Endothelial cell of umbilical vein (primary cell): ENCODE measurements at regions not wholly inside any gene's neighbourhood (a gene's known extent, or its start where the extent isn't known, plus 50 kb on each side); places are given as distances from the start of the nearest gene placed in this dataset.

Experiments used
- BruUV-seq: library from RNA; stranded (reverse); fragments of 400-500 nt; replicated peaks from 2 replicates; lab custom pipeline; 2021; lab: Mats Ljungman, UMichigan
- CTCF ChIA-PET: fragments of 300-600, 350-600 bp; sonication (Branson Sonifier 250); formaldehyde crosslinking; loops from one replicate; lab custom pipeline; 2021; ENCODE audit warnings: antibody characterized with exemption, inconsistent platforms; lab: Charles Lee
- POLR2A ChIA-PET: fragments of 300-600, 350-600 bp; sonication (Branson Sonifier 250); formaldehyde crosslinking; loops from one replicate; lab custom pipeline; 2021; ENCODE audit warnings: antibody characterized with exemption, inconsistent platforms; lab: Charles Lee
- DNase-seq: peaks from one replicate; pipeline ENCODE4 v3.0.0-alpha.2; 2011; ENCODE audit warnings: low read depth, low spot score
- FAIRE-seq: peaks from 2 replicates; lab custom pipeline; 2011; peaks lifted over from hg19 to GRCh38; lab: Jason Lieb, UNC
- H2AFZ ChIP-seq: 2 replicates; pipeline ENCODE4 v1.6.0; 2012; ENCODE audit warnings: low read depth, low read length, control low read depth, inconsistent platforms
- H3K27ac ChIP-seq: 2 replicates; pipeline ENCODE4 v1.5.1; 2011; ENCODE audit warnings: low read depth, mild to moderate bottlenecking, control low read depth, low read length, moderate library complexity; ENCODE audit not compliant: insufficient read depth
- H3K27me3 ChIP-seq, 2 experiments: 2 replicates each; pipeline versions ENCODE4 v1.6.0 to v1.6.1; 2011; ENCODE audit warnings: low read length in 2 of 2, mixed read lengths in 1 of 2; ENCODE audit not compliant: control insufficient read depth in 2 of 2, insufficient read depth in 2 of 2
- H3K36me3 ChIP-seq, 2 experiments: 2 replicates in 1 of 2; 3 replicates in 1 of 2; pipeline ENCODE4 v1.5.1; 2011; ENCODE audit warnings: low read length in 2 of 2, mild to moderate bottlenecking in 1 of 2, moderate library complexity in 1 of 2; ENCODE audit not compliant: control insufficient read depth in 2 of 2, insufficient read depth in 2 of 2; ENCODE audit errors: extremely low read depth in 1 of 2
- H3K4me1 ChIP-seq: 3 replicates; pipeline ENCODE4 v1.5.1; 2011; ENCODE audit warnings: mild to moderate bottlenecking, low read length; ENCODE audit not compliant: control insufficient read depth, insufficient read depth; ENCODE audit errors: extremely low read depth
- H3K4me2 ChIP-seq: 2 replicates; pipeline ENCODE4 v1.6.1; 2011; ENCODE audit warnings: low read length, control low read depth, mixed read lengths; ENCODE audit not compliant: insufficient read depth
- H3K4me3 ChIP-seq, 3 experiments: fragments of 200-600 bp in 1 of 3; sonication (generic), shearing (Covaris generic) in 1 of 3; replicated peaks in 1 of 3; 2 replicates each; pipeline ENCODE4 v1.5.1; 2011 to 2016; ENCODE audit warnings: control low read depth in 3 of 3, low read length in 3 of 3, mild to moderate bottlenecking in 2 of 3, inconsistent platforms in 1 of 3, low read depth in 1 of 3, moderate library complexity in 1 of 3; ENCODE audit not compliant: insufficient read depth in 1 of 3
- H3K79me2 ChIP-seq: 2 replicates; pipeline ENCODE4 v1.6.0; 2012; ENCODE audit warnings: low read length, inconsistent platforms; ENCODE audit not compliant: control insufficient read depth, insufficient read depth
- H3K9ac ChIP-seq: replicated peaks from 2 replicates; pipeline ENCODE3; 2011; ENCODE audit warnings: low read length, control low read depth; ENCODE audit not compliant: insufficient read depth; ENCODE audit errors: extremely low read depth
- H3K9me1 ChIP-seq: replicated peaks from 3 replicates; pipeline ENCODE4 v1.6.0; 2011; ENCODE audit warnings: mild to moderate bottlenecking, low read length; ENCODE audit not compliant: control insufficient read depth, insufficient read depth; ENCODE audit errors: extremely low read depth
- H3K9me3 ChIP-seq: replicated peaks from 2 replicates; pipeline ENCODE4 v1.5.1; 2012; ENCODE audit warnings: low read length, inconsistent platforms; ENCODE audit not compliant: control insufficient read depth, insufficient read depth
- H4K20me1 ChIP-seq: replicated peaks from 2 replicates; pipeline ENCODE3; 2011; ENCODE audit warnings: mild to moderate bottlenecking, low read length; ENCODE audit not compliant: control insufficient read depth, insufficient read depth; ENCODE audit errors: extremely low read depth
- EZH2 ChIP-seq: IDR thresholded peaks from 2 replicates; pipeline ENCODE4 v1.6.1; 2012; ENCODE audit warnings: borderline replicate concordance, low read depth, mild to moderate bottlenecking, moderate library complexity, low read length, inconsistent platforms; ENCODE audit not compliant: severe bottlenecking
- FOS ChIP-seq: IDR thresholded peaks from 2 replicates; pipeline ENCODE4 v1.6.1; 2011; ENCODE audit warnings: mild to moderate bottlenecking, low read length, moderate library complexity, borderline replicate concordance; ENCODE audit not compliant: insufficient read depth
- GATA2 ChIP-seq: IDR thresholded peaks from 2 replicates; pipeline ENCODE4 v1.7.0; 2011; ENCODE audit warnings: low read depth, mild to moderate bottlenecking, moderate library complexity, mixed read lengths, low read length; ENCODE audit not compliant: insufficient read length, insufficient read depth
- JUN ChIP-seq: IDR thresholded peaks from 2 replicates; pipeline ENCODE4 v1.6.1; 2011; ENCODE audit warnings: borderline replicate concordance, low read depth; ENCODE audit not compliant: insufficient read length, insufficient read depth
- MYC ChIP-seq: IDR thresholded peaks from one replicate; pipeline ENCODE4 v1.6.1; 2011; ENCODE audit warnings: mild to moderate bottlenecking, low read depth, low read length
- POLR2A ChIP-seq: IDR thresholded peaks from 2 replicates; pipeline ENCODE4 v1.6.1; 2012; ENCODE audit warnings: low read depth, mild to moderate bottlenecking, control low read depth, low read length
- POLR2AphosphoS5 ChIP-seq: IDR thresholded peaks from 2 replicates; pipeline ENCODE4 v1.6.1; 2012; ENCODE audit warnings: low read depth, mild to moderate bottlenecking, control low read depth, low read length, moderate library complexity; ENCODE audit not compliant: insufficient read depth
- dilution Hi-C: fragments of 300-500 bp; cut with MboI; formaldehyde crosslinking; loops from one replicate; pipeline ENCODE4 v1.15.0; 2019; ENCODE audit warnings: low sequenced_read_pairs; ENCODE audit not compliant: extremely low pct_ligation_motif_present
- intact Hi-C: fragments of 100-400 bp; cut with micrococcal nuclease; formaldehyde crosslinking; loops from one replicate; pipeline ENCODE4 v1.10.0; 2022
- TF ChIP-seq, protein P1 (sequence below): IDR thresholded peaks from 2 replicates; pipeline ENCODE4 v1.6.1; 2011; ENCODE audit not compliant: insufficient read depth, insufficient read length
- TF ChIP-seq, protein P2 (sequence below), 2 donors: IDR thresholded peaks; 1 replicate in 1 of 2; 2 replicates in 1 of 2; pipeline ENCODE4 v1.5.1; 2011; ENCODE audit warnings: low read length in 2 of 2, mild to moderate bottlenecking in 2 of 2, moderate library complexity in 2 of 2, control low read depth in 1 of 2, inconsistent platforms in 1 of 2, low read depth in 1 of 2; ENCODE audit not compliant: insufficient read depth in 1 of 2; ENCODE audit errors: extremely low read depth in 1 of 2

DNA sequence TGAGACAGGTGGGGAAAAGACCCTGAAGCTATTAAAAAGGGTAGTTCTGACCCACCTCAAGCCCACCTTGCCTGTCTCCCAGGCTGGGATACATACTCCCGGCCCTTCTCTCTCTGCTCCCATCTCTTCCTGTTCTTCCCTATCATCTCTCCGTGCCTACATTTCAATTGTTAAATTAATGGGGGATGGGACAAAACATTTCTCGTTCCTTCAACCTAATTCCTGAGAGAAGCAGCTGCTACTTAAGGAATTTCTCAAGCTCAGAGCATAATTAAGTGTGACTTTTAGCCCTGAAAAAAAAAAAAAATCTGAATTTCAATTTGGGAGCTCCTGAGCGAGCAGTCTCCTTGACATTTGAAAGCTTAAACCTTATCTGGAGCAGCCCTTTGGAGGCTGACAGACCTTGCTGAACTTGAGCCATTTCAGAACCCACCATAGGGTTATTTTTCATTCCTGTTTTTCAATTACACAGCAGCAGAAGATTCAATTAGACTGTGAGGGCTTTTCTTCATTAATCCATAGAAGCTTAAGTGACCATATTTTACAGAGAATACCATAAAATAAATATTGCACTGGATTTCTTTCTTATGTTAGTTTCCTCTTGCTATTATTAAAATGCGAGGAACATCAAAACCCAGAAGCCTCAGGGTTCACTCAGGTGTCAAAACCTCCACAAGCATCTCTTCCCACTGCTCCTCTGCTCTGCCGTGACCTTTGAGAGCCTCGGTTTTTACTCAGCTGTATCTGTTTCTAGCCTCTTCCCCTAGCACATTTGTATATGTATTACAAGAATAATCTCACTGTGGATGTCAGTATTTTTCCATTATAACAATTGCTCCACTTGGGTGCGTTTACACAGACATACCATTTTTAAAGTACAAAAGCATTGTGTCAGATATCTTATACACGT, 125.7 kb downstream of the B3GNT2 start:
- H3K9ac ChIP-seq, result no peak overlapping the region
- no peaks in the 10 kb centered on the region for H3K9me3 ChIP-seq
- intact Hi-C loops (no loop called here), dilution Hi-C loops (no loop called here)
- TF ChIP-seq EZH2 (no peak), FOS (no peak), JUN (no peak), GATA2 (no peak), MYC (no peak), POLR2A (no peak), POLR2AphosphoS5 (no peak)
- TF ChIP-seq, protein P1, sequence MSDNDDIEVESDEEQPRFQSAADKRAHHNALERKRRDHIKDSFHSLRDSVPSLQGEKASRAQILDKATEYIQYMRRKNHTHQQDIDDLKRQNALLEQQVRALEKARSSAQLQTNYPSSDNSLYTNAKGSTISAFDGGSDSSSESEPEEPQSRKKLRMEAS, result no peak
- TF ChIP-seq, protein P2, sequence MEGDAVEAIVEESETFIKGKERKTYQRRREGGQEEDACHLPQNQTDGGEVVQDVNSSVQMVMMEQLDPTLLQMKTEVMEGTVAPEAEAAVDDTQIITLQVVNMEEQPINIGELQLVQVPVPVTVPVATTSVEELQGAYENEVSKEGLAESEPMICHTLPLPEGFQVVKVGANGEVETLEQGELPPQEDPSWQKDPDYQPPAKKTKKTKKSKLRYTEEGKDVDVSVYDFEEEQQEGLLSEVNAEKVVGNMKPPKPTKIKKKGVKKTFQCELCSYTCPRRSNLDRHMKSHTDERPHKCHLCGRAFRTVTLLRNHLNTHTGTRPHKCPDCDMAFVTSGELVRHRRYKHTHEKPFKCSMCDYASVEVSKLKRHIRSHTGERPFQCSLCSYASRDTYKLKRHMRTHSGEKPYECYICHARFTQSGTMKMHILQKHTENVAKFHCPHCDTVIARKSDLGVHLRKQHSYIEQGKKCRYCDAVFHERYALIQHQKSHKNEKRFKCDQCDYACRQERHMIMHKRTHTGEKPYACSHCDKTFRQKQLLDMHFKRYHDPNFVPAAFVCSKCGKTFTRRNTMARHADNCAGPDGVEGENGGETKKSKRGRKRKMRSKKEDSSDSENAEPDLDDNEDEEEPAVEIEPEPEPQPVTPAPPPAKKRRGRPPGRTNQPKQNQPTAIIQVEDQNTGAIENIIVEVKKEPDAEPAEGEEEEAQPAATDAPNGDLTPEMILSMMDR (IDR thresholded peaks at IDR 0.05; ENCODE audit: extremely low read depth in 1 of 2, insufficient read depth in 1 of 2, low read depth in 1 of 2, low read length in 2 of 2), result no peak
- no peak overlapping the region for H3K4me3 ChIP-seq
- CTCF ChIA-PET, result interaction anchor here (0.9 to 1.4 kb wide), 3 partner anchors 10 to 21 kb away, joined by 3 to 5 read pairs (median 4); no protein-coding TSS in a partner anchor
- no peaks in the 10 kb centered on the region for H4K20me1 ChIP-seq
- no peaks in the 10 kb centered on the region for H3K79me2 ChIP-seq
- H3K4me1 ChIP-seq, result no peaks in the 10 kb centered on the region
- DNase-seq, result no peak
- no peak overlapping the region for H2AFZ ChIP-seq
- no TSS peak for BruUV-seq
- no peak overlapping the region for H3K27ac ChIP-seq
- H3K27me3 ChIP-seq, result peaks cover 0 to 2% of the 10 kb centered on the region in 2 experiments
- no peaks in the 10 kb centered on the region for H3K36me3 ChIP-seq
- FAIRE-seq, result no peak
- POLR2A ChIA-PET, result interaction anchor here (0.6 kb wide), 1 partner anchor 10 kb away, joined by 3 read pairs; no protein-coding TSS in a partner anchor
- H3K4me2 ChIP-seq, result no peak overlapping the region
- no peaks in the 10 kb centered on the region for H3K9me1 ChIP-seq
